Tibial nerve (tissue), 4 donors: ENCODE measurements at regions not wholly inside any gene's neighbourhood (a gene's known extent, or its start where the extent isn't known, plus 50 kb on each side); places are given as distances from the start of the nearest gene placed in this dataset.

Source experiments
- DNase-seq, 2 donors: peaks; one replicate each; pipeline ENCODE4 v3.0.0-alpha.2; 2019; ENCODE audit warnings: low spot score in 2 of 2
- H3K27ac ChIP-seq, 4 donors: fragments of 200-600 bp; sonication (generic) in 3 of 4; one replicate each; pipeline ENCODE4 v1.5.1; 2017 to 2019; ENCODE audit warnings: mild to moderate bottlenecking in 1 of 4
- H3K27me3 ChIP-seq, 2 donors: fragments of 200-600 bp; sonication (generic) in 1 of 2; one replicate each; pipeline versions ENCODE4 v1.5.1 to v1.6.0; 2017 to 2019
- H3K36me3 ChIP-seq, 3 donors: fragments of 200-600 bp; sonication (generic); one replicate each; pipeline ENCODE4 v1.5.1; 2018 to 2019
- H3K4me1 ChIP-seq, 4 donors: fragments of 200-600 bp; sonication (generic) in 3 of 4; one replicate each; pipeline ENCODE4 v1.5.1; 2017 to 2019
- H3K4me3 ChIP-seq, 4 donors: fragments of 200-600 bp; sonication (generic) in 3 of 4; one replicate each; pipeline ENCODE4 v1.5.1; 2017 to 2019; ENCODE audit warnings: mild to moderate bottlenecking in 1 of 4, moderate library complexity in 1 of 4
- H3K9me3 ChIP-seq, 4 donors: fragments of 200-600 bp; sonication (generic) in 3 of 4; one replicate each; pipeline ENCODE4 v1.5.1; 2017 to 2019
- EP300 ChIP-seq, 2 donors: sonication (generic); formaldehyde crosslinking; IDR thresholded peaks; one replicate each; pipeline ENCODE4 v1.6.1; 2017; ENCODE audit warnings: antibody characterized with exemption in 2 of 2, mild to moderate bottlenecking in 1 of 2
- POLR2A ChIP-seq, 2 donors: fragments of 450-650 bp; IDR thresholded peaks; one replicate each; pipeline ENCODE4 v1.6.1; 2017; ENCODE audit warnings: antibody characterized with exemption in 2 of 2, mild to moderate bottlenecking in 2 of 2, moderate library complexity in 2 of 2
- WGBS, 2 donors: methylation state at CpG; one replicate each; pipeline ENCODE4 v1.1.5; 2018; 5-methylcytosine and 5-hydroxymethylcytosine counted together
- TF ChIP-seq, protein P1 (sequence below), 5 experiments: fragments of 200-600 bp in 3 of 5; fragments of 450-650 bp in 2 of 5; sonication (generic) in 3 of 5; IDR thresholded peaks; one replicate each; pipeline ENCODE4 v1.5.1; 2016 to 2019; ENCODE audit warnings: antibody characterized with exemption in 5 of 5, mild to moderate bottlenecking in 3 of 5, moderate library complexity in 2 of 5

DNA sequence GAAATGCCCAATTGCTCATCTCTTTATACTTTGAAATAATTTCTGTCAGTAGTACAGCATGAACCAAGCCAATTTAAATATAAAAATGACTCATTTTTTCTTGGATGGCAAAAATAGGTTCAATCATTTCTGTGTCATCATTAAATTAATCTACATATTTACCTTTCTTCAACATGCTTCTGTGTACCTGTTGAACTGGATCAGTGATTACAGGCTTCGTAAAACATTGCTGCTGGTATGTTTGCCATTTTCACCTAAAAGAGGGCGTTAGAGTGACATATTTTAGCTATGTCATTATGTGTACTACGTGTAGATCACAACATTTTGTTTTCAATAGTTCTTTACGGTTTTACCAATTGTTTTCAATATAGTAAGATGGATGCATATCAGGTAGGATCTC lies 340.5 kb upstream of the MAOA start:
- TF ChIP-seq EP300 (IDR thresholded peaks at IDR 0.05) (no peak), POLR2A (IDR thresholded peaks at IDR 0.05) (no peak)
- TF ChIP-seq, protein P1, sequence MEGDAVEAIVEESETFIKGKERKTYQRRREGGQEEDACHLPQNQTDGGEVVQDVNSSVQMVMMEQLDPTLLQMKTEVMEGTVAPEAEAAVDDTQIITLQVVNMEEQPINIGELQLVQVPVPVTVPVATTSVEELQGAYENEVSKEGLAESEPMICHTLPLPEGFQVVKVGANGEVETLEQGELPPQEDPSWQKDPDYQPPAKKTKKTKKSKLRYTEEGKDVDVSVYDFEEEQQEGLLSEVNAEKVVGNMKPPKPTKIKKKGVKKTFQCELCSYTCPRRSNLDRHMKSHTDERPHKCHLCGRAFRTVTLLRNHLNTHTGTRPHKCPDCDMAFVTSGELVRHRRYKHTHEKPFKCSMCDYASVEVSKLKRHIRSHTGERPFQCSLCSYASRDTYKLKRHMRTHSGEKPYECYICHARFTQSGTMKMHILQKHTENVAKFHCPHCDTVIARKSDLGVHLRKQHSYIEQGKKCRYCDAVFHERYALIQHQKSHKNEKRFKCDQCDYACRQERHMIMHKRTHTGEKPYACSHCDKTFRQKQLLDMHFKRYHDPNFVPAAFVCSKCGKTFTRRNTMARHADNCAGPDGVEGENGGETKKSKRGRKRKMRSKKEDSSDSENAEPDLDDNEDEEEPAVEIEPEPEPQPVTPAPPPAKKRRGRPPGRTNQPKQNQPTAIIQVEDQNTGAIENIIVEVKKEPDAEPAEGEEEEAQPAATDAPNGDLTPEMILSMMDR (IDR thresholded peaks at IDR 0.05), result no peak
- no peak for DNase-seq
- 69 to 87% methylated on average over 4 of the region's 4 CpGs for WGBS, 2 donors
- no peaks in the 10 kb centered on the region for H3K9me3 ChIP-seq
- no peaks in the 10 kb centered on the region for H3K4me1 ChIP-seq
- H3K36me3 ChIP-seq, result no peaks in the 10 kb centered on the region
- no peak overlapping the region for H3K27ac ChIP-seq
- no peak overlapping the region for H3K4me3 ChIP-seq
- H3K27me3 ChIP-seq, result no peaks in the 10 kb centered on the region

DNA sequence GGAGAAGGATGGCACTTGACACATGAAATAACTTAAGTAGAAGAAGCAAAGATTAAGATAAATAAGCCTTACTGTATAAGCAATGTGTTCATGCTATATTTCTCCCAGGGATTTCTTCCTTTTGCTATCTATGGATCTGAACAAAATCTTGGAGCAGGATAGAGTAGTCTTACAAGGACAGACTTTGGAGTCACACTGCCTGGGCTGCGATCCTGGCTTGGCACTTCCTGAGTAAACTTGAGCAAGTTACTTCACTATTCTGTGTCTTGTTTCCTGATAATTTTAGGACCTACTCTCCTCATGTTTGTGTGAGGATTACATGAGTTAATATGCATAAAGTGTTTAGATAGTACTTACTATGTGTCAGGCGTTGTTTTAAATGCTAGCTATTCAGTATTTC lies 340.0 kb upstream of the MAOA start:
- Histone ChIP-seq H3K27me3 (no peaks in the 10 kb centered on the region), H3K27ac (no peak overlapping the region), H3K9me3 (no peaks in the 10 kb centered on the region), H3K36me3 (no peaks in the 10 kb centered on the region), H3K4me3 (no peak overlapping the region), H3K4me1 (no peaks in the 10 kb centered on the region)
- TF ChIP-seq, protein P1 (IDR thresholded peaks at IDR 0.05), result no peak
- TF ChIP-seq EP300 (IDR thresholded peaks at IDR 0.05), result no peak
- no peak for TF ChIP-seq POLR2A (IDR thresholded peaks at IDR 0.05)
- 86 to 91% methylated on average over 2 of the region's 2 CpGs for WGBS, 2 donors
- DNase-seq, result no peak

DNA sequence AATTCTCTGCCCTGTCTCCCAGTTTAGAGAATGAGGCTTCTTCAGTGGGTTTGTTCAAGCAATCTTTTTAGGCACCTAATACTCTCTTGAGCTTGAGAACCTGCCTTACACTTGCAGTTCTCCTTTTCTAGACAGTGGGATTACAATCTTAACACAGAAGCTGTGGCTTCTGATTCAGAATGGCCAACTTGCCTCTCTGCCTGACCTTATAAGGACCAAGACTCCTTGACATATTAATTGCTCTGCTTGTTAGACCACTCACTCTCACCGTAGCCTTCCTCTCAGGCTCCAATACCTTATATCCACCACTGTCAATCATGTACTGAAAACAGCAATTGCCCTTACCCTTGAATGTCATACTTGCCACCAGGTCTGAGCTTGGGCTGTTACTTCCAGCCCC lies 338.7 kb upstream of the MAOA start:
- DNase-seq, result no peak
- H3K9me3 ChIP-seq, result no peaks in the 10 kb centered on the region
- H3K27ac ChIP-seq, result no peak overlapping the region
- no peaks in the 10 kb centered on the region for H3K36me3 ChIP-seq
- 79 to 82% methylated on average over 1 of the region's 1 CpG for WGBS, 2 donors
- no peaks in the 10 kb centered on the region for H3K4me1 ChIP-seq
- no peak overlapping the region for H3K4me3 ChIP-seq
- no peak for TF ChIP-seq EP300 (IDR thresholded peaks at IDR 0.05)
- no peaks in the 10 kb centered on the region for H3K27me3 ChIP-seq

DNA sequence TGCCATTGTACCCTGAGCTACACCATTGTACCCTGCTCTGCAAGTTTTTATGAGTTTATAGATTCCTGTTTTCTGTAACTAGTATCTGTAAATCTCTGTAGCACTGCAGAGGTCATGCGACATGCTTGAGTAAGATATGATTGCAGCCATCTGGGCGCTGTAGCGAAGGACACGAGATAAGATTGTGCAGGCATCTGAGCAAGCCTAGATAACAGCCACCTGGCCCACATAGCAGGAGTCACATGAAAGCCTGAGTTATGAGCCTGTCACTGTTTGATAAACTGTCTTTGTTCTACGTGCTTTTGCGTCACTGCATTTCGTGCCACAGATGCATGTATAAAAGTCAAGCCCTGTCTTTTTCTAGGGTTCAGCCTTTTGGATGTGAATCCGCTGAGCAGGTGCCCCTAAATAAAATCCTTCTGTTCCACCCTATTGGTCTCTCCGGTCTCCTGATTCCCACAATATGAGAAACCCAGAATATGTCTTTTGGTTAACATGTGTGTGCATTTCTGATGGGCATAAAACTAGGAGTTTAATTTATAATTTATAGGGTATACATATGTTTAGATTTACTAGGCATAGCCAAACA lies 327.6 kb upstream of the MAOA start:
- H3K27ac ChIP-seq, result no peak overlapping the region
- H3K9me3 ChIP-seq, result peaks cover 0 to 10% (median 3%) of the 10 kb centered on the region in 4 donors
- H3K4me1 ChIP-seq, result no peaks in the 10 kb centered on the region
- H3K4me3 ChIP-seq, result no peak overlapping the region
- no peak for TF ChIP-seq POLR2A (IDR thresholded peaks at IDR 0.05)
- no peak for TF ChIP-seq EP300 (IDR thresholded peaks at IDR 0.05)
- TF ChIP-seq, protein P1 (IDR thresholded peaks at IDR 0.05), result no peak
- 85 to 94% methylated on average over 9 of the region's 9 CpGs for WGBS, 2 donors
- no peaks in the 10 kb centered on the region for H3K27me3 ChIP-seq
- H3K36me3 ChIP-seq, result no peaks in the 10 kb centered on the region
- no peak for DNase-seq

DNA sequence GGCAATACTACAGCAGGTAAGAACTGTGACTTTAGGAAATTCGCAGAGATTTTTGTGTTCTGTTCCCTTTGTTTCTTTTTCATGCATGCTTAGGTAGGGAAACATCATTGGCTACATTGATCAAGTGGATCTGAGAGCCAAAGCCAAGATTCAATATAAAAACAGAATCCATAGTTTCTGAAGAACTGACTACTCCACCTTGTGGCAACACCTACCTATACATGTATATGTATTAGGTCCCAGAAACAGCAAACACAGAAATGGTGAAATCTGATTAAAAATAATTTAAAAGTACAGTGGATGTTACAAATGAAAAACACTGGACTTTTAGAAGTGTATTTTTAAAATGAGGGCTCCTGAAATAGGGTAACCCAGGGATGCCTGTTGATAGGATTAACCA lies 322.6 kb upstream of the MAOA start:
- no peak for DNase-seq
- TF ChIP-seq EP300 (IDR thresholded peaks at IDR 0.05), result no peak
- TF ChIP-seq POLR2A (IDR thresholded peaks at IDR 0.05), result no peak
- TF ChIP-seq, protein P1 (IDR thresholded peaks at IDR 0.05), result no peak
- Histone ChIP-seq H3K4me1 (no peaks in the 10 kb centered on the region), H3K27me3 (no peaks in the 10 kb centered on the region), H3K36me3 (no peaks in the 10 kb centered on the region), H3K4me3 (no peak overlapping the region), H3K9me3 (peaks cover 0 to 7% (median 3%) of the 10 kb centered on the region in 4 donors), H3K27ac (no peak overlapping the region)
- 68 to 91% methylated on average over 1 of the region's 1 CpG for WGBS, 2 donors

DNA sequence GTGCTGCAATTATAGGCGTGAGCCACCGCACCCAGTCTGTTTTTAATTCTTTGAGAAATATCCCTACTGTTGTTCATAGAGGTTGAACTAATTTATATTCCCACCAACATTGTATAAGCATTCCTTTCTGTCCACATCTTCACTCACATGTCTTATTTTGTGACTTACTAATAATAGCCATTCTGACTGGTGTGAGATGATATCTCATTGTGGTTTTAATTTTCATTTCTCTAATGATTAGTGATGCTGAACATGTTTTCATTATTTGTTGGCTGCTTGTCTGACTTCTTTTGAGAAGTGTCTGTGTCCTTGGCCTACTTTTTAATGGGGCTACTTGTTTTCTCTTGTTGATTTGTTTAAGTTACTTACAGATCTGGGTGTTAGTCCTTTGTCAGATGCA lies 310.9 kb upstream of the MAOA start:
- 87 to 92% methylated on average over 2 of the region's 2 CpGs for WGBS, 2 donors
- H3K9me3 ChIP-seq, result no peaks in the 10 kb centered on the region
- H3K27me3 ChIP-seq, result no peaks in the 10 kb centered on the region
- TF ChIP-seq POLR2A (IDR thresholded peaks at IDR 0.05) (no peak), EP300 (IDR thresholded peaks at IDR 0.05) (no peak)
- TF ChIP-seq, protein P1 (IDR thresholded peaks at IDR 0.05), result no peak
- no peak for DNase-seq
- no peaks in the 10 kb centered on the region for H3K4me1 ChIP-seq
- H3K36me3 ChIP-seq, result no peaks in the 10 kb centered on the region
- H3K27ac ChIP-seq, result no peak overlapping the region
- no peak overlapping the region for H3K4me3 ChIP-seq
